ENCODE measurements at regions not wholly inside any gene's neighbourhood (a gene's known extent, or its start where the extent isn't known, plus 50 kb on each side); places are given as distances from the start of the nearest gene placed in this dataset.

GRCh38 chr9:2288309-2288708 lies 273.2 kb downstream of the SMARCA2 start:
- Histone ChIP-seq H3K27me3 (ENCODE audit: control insufficient read depth in 2 of 2, insufficient read depth in 2 of 2, low read length in 2 of 2) (no peaks in the 10 kb centered on the region), H3K9me1 (replicated peaks; ENCODE audit: control insufficient read depth, extremely low read depth, insufficient read depth, low read length) (no peaks in the 10 kb centered on the region), H2AFZ (ENCODE audit: low read depth, low read length) (no peak overlapping the region), H4K20me1 (replicated peaks; ENCODE audit: control insufficient read depth, extremely low read depth, insufficient read depth, low read length) (no peaks in the 10 kb centered on the region), H3K4me1 (ENCODE audit: control insufficient read depth, extremely low read depth, insufficient read depth, low read length) (no peaks in the 10 kb centered on the region), H3K79me2 (ENCODE audit: control insufficient read depth, insufficient read depth, low read length) (no peaks in the 10 kb centered on the region), H3K4me2 (ENCODE audit: insufficient read depth, low read length) (no peak overlapping the region), H3K9me3 (replicated peaks; ENCODE audit: control insufficient read depth, insufficient read depth, low read length) (no peaks in the 10 kb centered on the region), H3K36me3 (ENCODE audit: control insufficient read depth in 2 of 2, extremely low read depth in 1 of 2, insufficient read depth in 2 of 2, low read length in 2 of 2) (no peaks in the 10 kb centered on the region), H3K4me3 (replicated peaks in 1 of 3; ENCODE audit: insufficient read depth in 1 of 3, low read depth in 1 of 3, low read length in 3 of 3) (no peak overlapping the region), H3K27ac (ENCODE audit: insufficient read depth, low read depth, low read length) (no peak overlapping the region), H3K9ac (replicated peaks; ENCODE audit: extremely low read depth, insufficient read depth, low read length) (no peak overlapping the region)
- ChIA-PET CTCF (no interaction called here), POLR2A (no interaction called here)
- no peak for TF ChIP-seq FOS (IDR thresholded peaks at IDR 0.05; ENCODE audit: borderline replicate concordance, insufficient read depth, low read length)
- no peak for TF ChIP-seq EZH2 (IDR thresholded peaks at IDR 0.05; ENCODE audit: borderline replicate concordance, low read depth, low read length, severe bottlenecking)
- TF ChIP-seq MYC (IDR thresholded peaks at IDR 0.05; ENCODE audit: low read depth, low read length): no peak
- no peak for TF ChIP-seq POLR2AphosphoS5 (IDR thresholded peaks at IDR 0.05; ENCODE audit: insufficient read depth, low read depth, low read length)
- no peak for TF ChIP-seq GATA2 (IDR thresholded peaks at IDR 0.05; ENCODE audit: insufficient read depth, insufficient read length, low read depth, low read length)
- TF ChIP-seq JUN (IDR thresholded peaks at IDR 0.05; ENCODE audit: borderline replicate concordance, insufficient read depth, insufficient read length, low read depth): no peak
- no peak for TF ChIP-seq MAX (IDR thresholded peaks at IDR 0.05; ENCODE audit: insufficient read depth, insufficient read length)
- TF ChIP-seq POLR2A (IDR thresholded peaks at IDR 0.05; ENCODE audit: low read depth, low read length): no peak
- TF ChIP-seq CTCF (IDR thresholded peaks at IDR 0.05; ENCODE audit: extremely low read depth in 1 of 2, insufficient read depth in 1 of 2, low read depth in 1 of 2, low read length in 2 of 2): no peak
- intact Hi-C loops (cut with micrococcal nuclease) (no loop called here), dilution Hi-C loops (cut with MboI; ENCODE audit: extremely low pct_ligation_motif_present, low sequenced_read_pairs) (no loop called here)
- DNase-seq (ENCODE audit: low read depth, low spot score) (no peak), FAIRE-seq (no peak)
- no TSS peak for BruUV-seq (replicated peaks)
